Stimulated activated naive B cell treated with anti-CD40 and anti-IgM and Interleukin-4, amounts not matched to agents 10 μg/mL and 1 μg/mL and 100 μg/mL, for 72 hours (primary cell): ENCODE measurements at regions not wholly inside any gene's neighbourhood (a gene's known extent, or its start where the extent isn't known, plus 50 kb on each side); places are given as distances from the start of the nearest gene placed in this dataset.
"Not testable (repeated sequence)": the region's sequence is repeated elsewhere in the genome, so short reads cannot be mapped to it uniquely, and the experiment has no call there.

ENCODE experiments used
- ATAC-seq, 2 donors: fragments of 150-1000 bp; cut with Tn5 transposase; replicated peaks; 2 replicates each; pipeline ENCODE4 v1.10.0; 2021; ENCODE audit warnings: moderate library complexity in 1 of 2
- DNase-seq: peaks from one replicate; pipeline ENCODE4 v3.0.0; 2021
- H3K27ac Mint-ChIP-seq: one replicate; pipeline ENCODE4 v1.8.0; 2022; ENCODE audit warnings: mild to moderate bottlenecking, mixed read lengths
- H3K27me3 Mint-ChIP-seq, 2 donors: one replicate each; pipeline ENCODE4 v1.8.0; 2022; ENCODE audit warnings: mixed read lengths in 2 of 2
- H3K36me3 Mint-ChIP-seq, 2 donors: one replicate each; pipeline ENCODE4 v1.8.0; 2022; ENCODE audit warnings: mixed read lengths in 2 of 2, mild to moderate bottlenecking in 1 of 2
- H3K4me1 Mint-ChIP-seq, 2 donors: one replicate each; pipeline ENCODE4 v1.8.0; 2022; ENCODE audit warnings: mixed read lengths in 2 of 2, mild to moderate bottlenecking in 1 of 2
- H3K4me3 Mint-ChIP-seq, 2 donors: one replicate each; pipeline ENCODE4 v1.8.0; 2022; ENCODE audit warnings: mild to moderate bottlenecking in 2 of 2, mixed read lengths in 2 of 2, moderate library complexity in 1 of 2
- H3K9me3 Mint-ChIP-seq, 2 donors: one replicate each; pipeline ENCODE4 v1.8.0; 2022; ENCODE audit warnings: mixed read lengths in 2 of 2, mild to moderate bottlenecking in 1 of 2

DNA sequence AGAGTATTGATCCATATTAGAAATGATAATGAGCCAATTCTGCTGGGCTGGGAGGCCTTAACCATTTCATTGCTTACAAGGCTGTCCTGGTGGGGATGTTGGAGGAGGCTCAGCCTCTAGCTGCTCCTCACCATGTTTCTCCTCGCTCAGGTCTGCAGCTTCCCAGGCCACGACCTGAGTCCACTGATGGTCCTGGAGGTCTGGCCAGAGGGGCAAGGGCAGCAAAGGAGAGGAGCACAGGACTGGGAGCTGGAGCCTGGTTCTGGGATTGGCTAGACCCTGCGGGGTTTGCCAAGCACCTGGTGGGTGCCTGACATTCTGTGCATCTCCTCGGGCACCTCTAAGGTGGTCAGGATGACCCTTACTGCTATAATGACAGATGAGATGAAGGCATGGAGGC is 92.6 kb downstream of the KIF26A start:
- ATAC-seq (no peak), DNase-seq (no peak)
- Mint-ChIP-seq H3K4me1 (peaks cover 0 to 2% of the 10 kb centered on the region in 2 donors), H3K36me3 (no peaks in the 10 kb centered on the region), H3K4me3 (no peak overlapping the region), H3K9me3 (peaks cover 11 to 12% of the 10 kb centered on the region in 2 donors), H3K27ac (no peak overlapping the region), H3K27me3 (peaks cover 6 to 13% of the 10 kb centered on the region in 2 donors)

DNA sequence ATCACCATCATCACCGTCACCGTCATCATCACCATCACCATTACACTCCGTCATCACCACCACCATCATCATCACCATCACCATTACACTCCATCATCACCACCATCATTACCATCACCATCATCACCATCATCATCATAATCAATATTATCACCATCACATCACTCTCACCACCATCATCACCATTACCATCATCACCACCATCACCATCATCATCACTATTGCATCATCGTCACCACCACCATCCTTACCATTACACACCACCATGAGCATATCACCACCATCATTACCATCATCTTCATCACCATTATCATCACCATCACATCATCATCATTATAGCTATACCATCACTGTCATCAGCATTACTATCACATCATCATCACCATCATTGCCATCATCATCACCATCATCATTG is 93.7 kb downstream of the KIF26A start:
- Mint-ChIP-seq H3K9me3 (peaks cover 16 to 18% of the 10 kb centered on the region in 2 donors), H3K27ac (no peak overlapping the region), H3K36me3 (no peaks in the 10 kb centered on the region), H3K4me3 (no peak overlapping the region), H3K4me1 (peaks cover 0 to 2% of the 10 kb centered on the region in 2 donors), H3K27me3 (peaks cover 8 to 11% of the 10 kb centered on the region in 2 donors)
- no peak for DNase-seq
- no peak for ATAC-seq

DNA sequence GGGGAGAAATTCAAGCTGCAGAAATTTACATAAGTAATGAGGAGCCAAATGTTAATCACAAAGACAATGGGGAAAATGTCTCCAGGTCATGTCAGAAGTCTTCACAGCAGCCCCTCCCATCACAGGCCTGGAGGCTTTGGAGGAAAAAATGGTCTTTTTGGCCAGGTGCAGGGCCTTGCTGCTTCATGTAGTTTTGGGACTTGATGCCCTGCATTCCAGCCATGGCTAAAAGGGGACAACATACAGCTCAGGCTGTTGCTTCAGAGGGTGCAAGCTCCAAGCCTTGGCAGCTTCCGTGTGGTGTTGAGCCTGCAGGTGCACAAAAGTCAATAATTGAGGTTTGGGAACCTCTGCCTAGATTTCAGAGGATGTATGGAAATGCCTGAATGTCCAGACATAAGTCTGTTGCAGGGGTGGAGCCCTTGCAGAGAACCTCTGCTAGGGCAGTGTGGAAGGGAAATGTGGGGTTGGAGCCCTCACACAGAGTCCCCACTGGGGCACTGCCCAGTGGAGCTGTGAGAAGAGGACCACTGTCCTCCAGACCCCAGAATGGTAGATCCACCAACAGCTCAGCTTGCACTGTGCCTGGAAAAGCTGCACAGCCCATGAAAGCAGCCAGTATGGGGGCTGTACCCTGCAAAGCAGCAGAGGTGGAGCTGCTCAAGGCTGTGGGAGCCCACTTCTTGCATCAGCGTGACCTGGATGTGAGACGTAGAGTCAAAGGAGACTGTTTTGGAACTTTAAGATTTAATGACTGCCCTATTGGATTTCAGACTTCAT is 95.8 kb downstream of the KIF26A start:
- H3K27ac Mint-ChIP-seq: not testable (repeated sequence)

DNA sequence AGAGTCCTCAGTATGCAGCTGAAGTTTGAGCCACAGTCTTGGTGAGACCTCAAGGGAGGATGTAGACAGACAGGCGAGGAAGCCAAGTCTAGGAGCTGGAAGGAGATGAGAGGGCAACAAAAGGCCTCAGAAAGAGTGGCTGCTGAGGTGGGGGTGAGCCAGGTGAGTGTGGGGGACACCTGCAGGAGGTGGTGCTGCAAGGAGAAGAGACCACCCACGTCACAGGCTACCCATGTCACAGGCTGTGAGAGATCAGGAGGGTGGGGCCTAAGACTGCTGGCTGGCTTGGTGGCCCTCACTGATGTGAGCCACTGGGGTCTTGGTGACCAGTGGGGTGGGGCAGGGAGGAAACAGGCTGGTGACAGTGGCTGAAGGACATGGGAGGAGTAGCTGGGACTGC is 97.3 kb downstream of the KIF26A start:
- no peak for ATAC-seq
- Mint-ChIP-seq H3K27me3 (peaks cover 38 to 44% of the 10 kb centered on the region in 2 donors), H3K4me1 (no peaks in the 10 kb centered on the region)

More for the DNA sequence above, 95.8 kb downstream of the KIF26A start:
- ATAC-seq, H3K4me1 Mint-ChIP-seq, H3K36me3 Mint-ChIP-seq, H3K4me3 Mint-ChIP-seq, DNase-seq: not testable (repeated sequence)
- Mint-ChIP-seq H3K9me3 (peaks cover 23 to 25% of the 10 kb centered on the region in 2 donors), H3K27me3 (peaks cover 27 to 31% of the 10 kb centered on the region in 2 donors)

DNA sequence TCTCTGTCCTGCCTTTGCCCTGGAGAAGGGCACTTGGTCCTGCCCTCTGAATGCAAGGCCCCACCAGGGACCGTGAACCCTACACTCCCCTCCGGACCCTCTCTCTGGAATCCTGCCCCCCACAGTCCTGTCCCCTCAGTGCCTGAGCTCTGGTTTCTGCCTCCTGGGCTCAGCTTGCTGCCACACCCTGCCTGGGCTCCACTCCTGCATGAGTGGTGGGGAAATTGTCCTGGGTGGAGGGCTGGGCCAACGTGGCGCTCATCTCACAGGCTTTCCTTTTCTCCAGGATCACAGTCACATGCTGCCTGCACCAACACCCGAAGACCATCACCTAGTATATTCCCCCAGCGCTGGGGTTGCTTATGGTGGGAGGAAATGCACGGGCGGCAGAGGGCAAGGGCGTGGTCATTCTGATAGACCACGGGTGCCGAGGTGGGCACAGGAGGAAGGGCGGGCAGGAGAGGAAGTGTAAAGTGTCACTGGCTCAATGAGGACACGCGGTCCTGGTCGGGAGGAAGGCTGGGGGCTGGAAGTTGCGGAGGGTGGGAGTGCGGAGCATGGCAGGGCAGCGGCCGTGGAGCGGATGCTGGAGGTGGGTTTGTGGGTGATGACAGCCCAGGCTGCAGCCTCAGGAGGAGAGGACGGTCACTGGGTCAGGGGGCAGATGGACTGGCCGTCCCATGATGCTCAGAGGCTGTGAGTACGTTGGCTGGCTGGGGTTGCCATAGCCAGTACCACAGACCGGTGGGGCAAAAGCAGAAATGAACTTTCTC is 99.5 kb downstream of the KIF26A start:
- Mint-ChIP-seq H3K4me1 (no peaks in the 10 kb centered on the region), H3K27me3 (peaks cover 39 to 45% of the 10 kb centered on the region in 2 donors), H3K27ac (no peak overlapping the region), H3K4me3 (no peak overlapping the region), H3K9me3 (peaks cover 26 to 29% of the 10 kb centered on the region in 2 donors), H3K36me3 (peaks cover 7% of the 10 kb centered on the region in 2 donors)
- ATAC-seq (no peak), DNase-seq (no peak)

More for the DNA sequence above, 97.3 kb downstream of the KIF26A start:
- Mint-ChIP-seq H3K36me3 (peaks cover 7% of the 10 kb centered on the region in 2 donors), H3K9me3 (peaks cover 23 to 25% of the 10 kb centered on the region in 2 donors), H3K27ac (no peak overlapping the region), H3K4me3 (no peak overlapping the region)
- DNase-seq: no peak

DNA sequence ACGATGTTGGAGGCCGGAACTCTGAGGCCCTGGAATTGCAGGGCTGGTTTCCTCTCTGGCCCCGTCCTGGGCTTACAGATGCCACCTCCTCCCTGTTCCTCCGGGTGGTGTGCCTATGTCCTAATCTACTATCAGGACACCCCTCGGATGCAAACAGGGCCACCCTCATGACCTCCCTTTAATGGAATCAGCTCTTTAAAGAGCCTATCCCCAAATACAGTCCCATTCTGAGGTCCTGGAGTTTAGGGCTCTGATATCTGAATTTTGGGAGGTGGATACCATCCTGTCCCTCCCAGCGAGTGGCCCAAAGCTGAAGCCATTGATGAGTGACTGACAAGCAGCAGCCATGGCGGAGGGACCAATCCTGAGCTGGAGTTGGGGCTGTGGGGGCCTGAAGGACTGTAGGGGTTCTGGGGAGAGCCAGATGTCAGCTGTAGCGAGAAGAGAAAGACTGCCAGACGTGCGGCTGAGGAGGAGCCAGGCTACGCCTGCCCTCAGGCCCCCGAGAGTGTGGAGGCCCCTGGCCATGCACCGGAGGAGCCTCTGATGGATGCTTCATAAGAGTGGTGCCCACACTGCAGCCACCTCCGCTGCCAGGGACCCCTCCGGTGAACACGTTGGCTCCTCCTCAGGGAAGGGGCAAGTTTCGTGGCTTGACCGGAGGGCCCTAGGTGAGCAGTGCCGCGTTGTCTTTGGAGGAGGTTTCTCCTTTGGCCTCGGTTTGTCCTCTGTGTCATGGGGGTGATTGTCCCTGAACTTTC is 100.2 kb downstream of the KIF26A start:
- no peaks in the 10 kb centered on the region for H3K4me1 Mint-ChIP-seq

DNA sequence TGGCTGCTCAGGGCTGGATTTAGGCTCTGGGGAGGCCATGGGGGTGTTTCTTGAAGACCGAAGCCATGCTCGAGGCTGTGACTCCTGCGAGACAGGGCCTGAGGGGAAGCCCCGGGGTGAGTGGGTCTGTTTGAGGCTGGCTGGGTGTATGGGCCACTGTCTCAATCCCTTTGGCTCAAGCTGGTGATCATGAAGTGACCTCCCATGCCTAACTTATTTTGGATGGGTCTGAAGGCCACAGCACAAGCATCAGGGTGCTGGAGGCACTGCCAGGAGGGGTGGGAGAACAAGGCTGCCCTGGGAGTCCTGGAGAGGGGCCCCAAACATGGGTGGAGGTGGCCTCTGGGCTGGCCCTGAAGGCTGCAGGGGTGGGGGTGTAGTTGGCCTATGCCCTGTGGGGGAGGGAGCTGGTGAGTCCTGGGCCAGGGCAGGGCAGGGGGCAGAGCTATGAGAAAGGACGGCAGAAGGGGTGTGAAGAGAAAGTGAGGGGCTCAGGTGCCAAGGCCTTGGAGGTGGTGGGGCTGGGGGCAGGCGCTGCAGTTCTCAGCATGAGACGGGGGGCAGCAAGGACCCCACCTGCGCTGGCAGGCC is 100.9 kb downstream of the KIF26A start:
- no peak for ATAC-seq
- Mint-ChIP-seq H3K9me3 (peaks cover 24 to 26% of the 10 kb centered on the region in 2 donors), H3K4me1 (no peaks in the 10 kb centered on the region), H3K36me3 (peaks cover 7 to 8% of the 10 kb centered on the region in 2 donors), H3K4me3 (no peak overlapping the region), H3K27me3 (peaks cover 39 to 45% of the 10 kb centered on the region in 2 donors), H3K27ac (no peak overlapping the region)
- no peak for DNase-seq

More for the DNA sequence above, 100.2 kb downstream of the KIF26A start:
- H3K27me3 Mint-ChIP-seq: peaks cover 39 to 45% of the 10 kb centered on the region in 2 donors
- DNase-seq: no peak
- ATAC-seq: no peak
- H3K4me3 Mint-ChIP-seq: no peak overlapping the region
- H3K27ac Mint-ChIP-seq: no peak overlapping the region
- peaks cover 26% of the 10 kb centered on the region in 2 donors for H3K9me3 Mint-ChIP-seq
- peaks cover 7 to 8% of the 10 kb centered on the region in 2 donors for H3K36me3 Mint-ChIP-seq

DNA sequence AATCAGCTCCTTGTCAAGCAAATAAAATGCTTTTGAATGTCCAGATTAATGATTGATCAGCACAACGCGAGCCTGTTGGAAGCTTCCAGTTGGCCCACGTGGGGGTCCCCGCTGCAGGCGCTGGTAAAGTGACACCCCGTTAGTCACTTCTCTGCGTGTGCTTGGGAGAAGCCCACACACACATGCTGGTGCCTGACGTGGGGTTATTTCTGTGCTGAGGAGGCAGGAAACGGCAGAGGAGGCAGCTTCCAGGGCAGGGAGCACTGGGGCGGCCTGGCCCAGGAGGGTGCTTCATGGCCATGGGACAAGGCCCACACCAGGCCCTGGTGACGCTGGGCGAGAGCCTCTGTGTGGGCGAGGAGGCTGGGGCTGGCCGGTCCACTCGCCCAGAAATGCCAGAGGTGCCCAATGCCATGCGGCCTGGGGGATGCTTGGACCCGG is 101.5 kb downstream of the KIF26A start:
- Mint-ChIP-seq H3K9me3 (peaks cover 26% of the 10 kb centered on the region in 2 donors), H3K4me3 (no peak overlapping the region), H3K27me3 (peaks cover 39 to 45% of the 10 kb centered on the region in 2 donors), H3K36me3 (peaks cover 7 to 8% of the 10 kb centered on the region in 2 donors), H3K27ac (no peak overlapping the region), H3K4me1 (no peaks in the 10 kb centered on the region)
- DNase-seq (no peak), ATAC-seq (no peak)

DNA sequence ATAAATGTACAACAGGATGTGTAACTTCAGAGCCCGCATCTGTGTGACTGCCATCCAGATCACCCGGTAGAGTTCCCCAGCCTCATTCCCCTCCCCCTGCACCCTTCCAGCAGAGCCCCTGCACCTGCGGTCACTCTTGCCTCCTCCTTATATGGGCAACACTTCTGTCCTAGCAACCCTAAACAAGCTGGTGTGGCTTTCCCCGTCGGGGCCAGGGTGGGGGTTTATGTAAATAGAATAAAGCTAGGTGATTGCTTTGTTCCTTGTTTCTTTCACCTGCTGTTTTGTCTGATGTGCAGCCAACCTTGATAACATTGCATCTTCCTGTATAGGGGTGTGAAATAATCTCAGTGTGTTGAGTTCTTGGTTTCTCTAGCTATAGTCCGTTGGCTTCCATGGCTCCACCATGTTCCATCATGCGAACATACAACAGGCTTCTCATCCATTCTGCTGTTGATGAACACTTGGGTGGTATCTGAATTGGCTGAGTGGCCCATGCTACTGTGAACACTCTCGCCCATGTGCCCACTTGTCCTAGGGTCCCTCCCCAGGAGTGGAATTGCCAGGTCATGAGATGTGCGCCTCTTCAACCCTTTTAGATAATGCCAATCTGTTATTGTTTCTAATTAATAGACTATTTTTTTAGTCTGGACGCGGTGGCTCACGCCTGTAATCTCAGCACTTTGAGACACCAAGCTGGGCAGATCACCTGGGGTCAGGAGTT is 102.2 kb downstream of the KIF26A start:
- H3K36me3 Mint-ChIP-seq: peaks cover 7 to 8% of the 10 kb centered on the region in 2 donors
- no peak overlapping the region for H3K27ac Mint-ChIP-seq
- peaks cover 24 to 26% of the 10 kb centered on the region in 2 donors for H3K9me3 Mint-ChIP-seq
- H3K4me3 Mint-ChIP-seq: no peak overlapping the region
- H3K27me3 Mint-ChIP-seq: peaks cover 36 to 44% of the 10 kb centered on the region in 2 donors
- DNase-seq: no peak
- no peak for ATAC-seq
- H3K4me1 Mint-ChIP-seq: no peaks in the 10 kb centered on the region

DNA sequence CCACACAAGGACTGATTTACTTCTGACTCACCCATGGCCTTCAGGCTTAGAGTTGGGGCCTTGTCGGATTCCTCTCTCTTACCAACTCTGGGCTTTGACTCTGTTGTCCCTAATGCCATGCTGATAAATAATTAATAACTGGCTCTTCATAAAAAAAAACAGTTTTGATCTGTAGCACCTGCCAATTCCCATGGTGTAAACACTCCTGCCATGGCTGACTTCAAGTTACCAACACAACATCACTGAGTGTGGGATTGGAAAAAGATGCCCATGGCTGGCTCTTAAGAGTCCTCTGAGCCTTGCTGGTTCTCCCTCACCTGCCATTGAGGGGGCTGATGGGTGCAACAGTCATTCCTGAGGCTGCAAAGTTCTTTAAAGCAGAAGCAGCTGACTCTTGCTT is 104.8 kb downstream of the KIF26A start:
- Mint-ChIP-seq H3K27ac (no peak overlapping the region), H3K36me3 (peaks cover 0 to 2% of the 10 kb centered on the region in 2 donors), H3K4me3 (no peak overlapping the region), H3K4me1 (no peaks in the 10 kb centered on the region), H3K27me3 (peaks cover 21 to 24% of the 10 kb centered on the region in 2 donors), H3K9me3 (peaks cover 6% of the 10 kb centered on the region in 2 donors)
- ATAC-seq (no peak), DNase-seq (no peak)

DNA sequence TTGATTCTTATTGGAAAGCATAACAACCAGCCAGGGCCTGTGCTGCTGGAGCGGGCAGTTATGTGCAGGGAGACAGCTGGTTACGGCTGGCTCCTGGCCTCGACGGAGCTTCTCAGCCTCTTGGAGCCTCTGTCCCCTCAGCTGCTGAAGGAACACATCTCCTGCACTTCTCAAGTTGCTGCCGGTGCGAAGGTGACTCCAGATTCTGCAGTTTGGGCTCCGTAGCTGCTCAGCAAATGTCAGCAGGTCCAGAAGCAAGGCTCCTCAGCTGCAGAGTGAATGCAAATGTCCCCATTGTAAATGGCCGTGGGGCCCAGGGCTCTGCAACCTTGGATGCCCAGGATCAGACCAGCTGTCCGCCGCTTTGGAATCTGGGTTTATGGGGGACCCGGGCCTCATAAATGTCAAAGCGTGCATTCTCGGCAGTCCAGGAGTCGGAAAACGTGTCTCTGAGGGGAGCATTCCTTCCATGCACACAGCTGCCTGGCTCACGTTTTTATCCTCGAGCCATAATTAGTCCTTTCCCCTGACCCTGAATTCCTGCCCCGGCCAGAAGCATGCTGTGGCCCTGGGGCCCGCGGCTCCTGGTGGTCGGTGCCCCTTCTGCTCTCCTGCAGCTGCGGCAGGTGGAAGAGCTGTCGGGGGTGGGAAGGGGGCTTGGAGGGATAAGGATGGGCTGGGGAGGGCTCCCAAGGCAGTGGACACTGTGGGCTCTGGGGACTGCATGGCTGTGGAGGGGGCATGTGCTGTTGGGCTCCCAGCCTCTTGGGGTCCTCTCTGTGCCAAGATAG is 106.0 kb downstream of the KIF26A start:
- H3K27ac Mint-ChIP-seq: no peak overlapping the region
- no peak for ATAC-seq
- no peak for DNase-seq
- no peak overlapping the region for H3K4me3 Mint-ChIP-seq
- no peaks in the 10 kb centered on the region for H3K4me1 Mint-ChIP-seq
- peaks cover 0 to 2% of the 10 kb centered on the region in 2 donors for H3K36me3 Mint-ChIP-seq
- H3K9me3 Mint-ChIP-seq: peaks cover 6% of the 10 kb centered on the region in 2 donors
- H3K27me3 Mint-ChIP-seq: peaks cover 10 to 12% of the 10 kb centered on the region in 2 donors

DNA sequence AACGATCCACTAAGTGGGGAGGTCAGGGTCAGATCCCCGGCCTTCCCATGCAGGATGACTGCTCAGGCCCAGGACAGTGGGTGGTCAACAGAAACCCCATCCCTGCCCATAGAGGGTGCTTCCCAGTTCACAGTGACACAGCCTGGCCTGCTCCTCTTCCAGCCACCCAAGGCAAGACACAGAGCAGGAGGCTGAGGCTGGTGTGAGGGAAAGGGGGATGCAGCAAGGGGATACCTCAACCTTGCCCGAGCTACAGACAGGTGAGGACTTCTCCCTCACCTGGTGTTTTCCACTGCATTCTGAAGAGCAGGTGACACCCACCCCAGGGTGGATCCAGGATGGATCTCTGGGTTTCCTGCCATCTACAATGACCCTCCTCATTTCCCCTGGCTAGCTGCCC is 106.7 kb downstream of the KIF26A start:
- Mint-ChIP-seq H3K4me3 (no peak overlapping the region), H3K27me3 (peaks cover 5% of the 10 kb centered on the region in 2 donors), H3K36me3 (peaks cover 0 to 2% of the 10 kb centered on the region in 2 donors), H3K4me1 (no peaks in the 10 kb centered on the region), H3K9me3 (peaks cover 6 to 8% of the 10 kb centered on the region in 2 donors), H3K27ac (no peak overlapping the region)
- DNase-seq: no peak
- no peak for ATAC-seq
